IMR-90 (cell line): ENCODE measurements at regions not wholly inside any gene's neighbourhood (a gene's known extent, or its start where the extent isn't known, plus 50 kb on each side); places are given as distances from the start of the nearest gene placed in this dataset.

Experiments
- ATAC-seq: fragments of 200-7000 bp; cut with Tn5 transposase; 2 replicates; pipeline ENCODE4 v1.9.1; 2020; ENCODE audit warnings: low read depth, mild to moderate bottlenecking, moderate library complexity
- BruUV-seq: library from RNA; stranded (reverse); fragments of 400-500 nt; replicated peaks from 2 replicates; lab custom pipeline; 2021; lab: Mats Ljungman, UMichigan
- CTCF ChIA-PET: fragments of 300-600 bp; formaldehyde crosslinking; extraction: SDS; loops from one replicate; lab custom pipeline; 2021; ENCODE audit warnings: antibody characterized with exemption; lab: Yijun Ruan, JAX
- POLR2A ChIA-PET: fragments of 300-600 bp; sonication (Branson Sonifier 250); formaldehyde crosslinking; loops from one replicate; lab custom pipeline; 2022; ENCODE audit warnings: antibody characterized with exemption; ENCODE audit not compliant: unreplicated experiment; lab: Charles Lee
- DNase-seq: peaks from one replicate; pipeline ENCODE4 v3.0.0; 2013
- H2AFZ ChIP-seq: replicated peaks from 2 replicates; pipeline ENCODE3; 2013; ENCODE audit warnings: low read length, mild to moderate bottlenecking; ENCODE audit not compliant: poor library complexity
- H2AK5ac ChIP-seq: 2 replicates; pipeline ENCODE4 v1.6.1; 2013; ENCODE audit warnings: low read depth, low read length, inconsistent platforms
- H2AK9ac ChIP-seq: replicated peaks from 2 replicates; pipeline ENCODE3; 2013; ENCODE audit warnings: mild to moderate bottlenecking, low read depth, low read length, moderate library complexity; ENCODE audit not compliant: poor library complexity
- H2BK120ac ChIP-seq: 2 replicates; pipeline ENCODE4 v1.6.1; 2013; ENCODE audit warnings: low read depth, low read length, inconsistent platforms
- H2BK15ac ChIP-seq: 3 replicates; pipeline ENCODE4 v1.6.1; 2013; ENCODE audit warnings: low read depth, low read length, inconsistent platforms
- H2BK20ac ChIP-seq: 2 replicates; pipeline ENCODE4 v1.6.1; 2013; ENCODE audit warnings: low read depth, mild to moderate bottlenecking, inconsistent platforms, low read length, moderate library complexity
- H2BK5ac ChIP-seq: 2 replicates; pipeline ENCODE4 v1.6.1; 2013; ENCODE audit warnings: mild to moderate bottlenecking, low read depth, low read length, inconsistent platforms; ENCODE audit not compliant: poor library complexity, severe bottlenecking
- H3K14ac ChIP-seq: replicated peaks from 2 replicates; pipeline ENCODE4 v1.6.1; 2013; ENCODE audit warnings: low read depth, low read length, inconsistent platforms
- H3K18ac ChIP-seq: 2 replicates; pipeline ENCODE4 v1.6.1; 2013; ENCODE audit warnings: low read depth, low read length, control low read depth
- H3K23ac ChIP-seq: 2 replicates; pipeline ENCODE4 v1.6.1; 2013; ENCODE audit warnings: low read depth, low read length, inconsistent platforms
- H3K27ac ChIP-seq: 2 replicates; pipeline ENCODE4 v1.5.1; 2013; ENCODE audit warnings: mild to moderate bottlenecking, control low read depth, low read length; ENCODE audit not compliant: insufficient read depth
- H3K27me3 ChIP-seq: 2 replicates; pipeline ENCODE4 v1.6.1; 2013; ENCODE audit warnings: low read length; ENCODE audit not compliant: control insufficient read depth, insufficient read depth
- H3K36me3 ChIP-seq: 2 replicates; pipeline ENCODE4 v1.6.1; 2013; ENCODE audit warnings: low read length, mixed read lengths; ENCODE audit not compliant: control insufficient read depth, insufficient read depth
- H3K4ac ChIP-seq: 2 replicates; pipeline ENCODE4 v1.6.1; 2013; ENCODE audit warnings: low read depth, low read length, inconsistent platforms
- H3K4me1 ChIP-seq: 2 replicates; pipeline ENCODE4 v1.6.1; 2013; ENCODE audit warnings: low read length, mixed read lengths; ENCODE audit not compliant: control insufficient read depth, insufficient read depth
- H3K4me2 ChIP-seq: 2 replicates; pipeline ENCODE4 v1.6.1; 2013; ENCODE audit warnings: low read depth, mild to moderate bottlenecking, control low read depth, low read length, moderate library complexity
- H3K4me3 ChIP-seq: 2 replicates; pipeline ENCODE4 v1.5.1; 2013; ENCODE audit warnings: low read depth, mild to moderate bottlenecking, control low read depth, low read length, moderate library complexity; ENCODE audit not compliant: insufficient read depth
- H3K56ac ChIP-seq: 2 replicates; pipeline ENCODE4 v1.6.1; 2013; ENCODE audit warnings: low read length, inconsistent platforms; ENCODE audit not compliant: insufficient read depth; ENCODE audit errors: extremely low read depth
- H3K79me1 ChIP-seq, 2 experiments: 2 replicates each; pipeline ENCODE4 v1.6.1; 2013; ENCODE audit warnings: low read length in 2 of 2, inconsistent platforms in 1 of 2, low read depth in 1 of 2
- H3K9ac ChIP-seq: 2 replicates; pipeline ENCODE4 v1.6.1; 2013; ENCODE audit warnings: low read depth, low read length, control low read depth
- H3K9me1 ChIP-seq: 2 replicates; pipeline ENCODE4 v1.6.1; 2013; ENCODE audit warnings: low read length, inconsistent platforms; ENCODE audit not compliant: insufficient read depth
- H3K9me3 ChIP-seq: 2 replicates; pipeline ENCODE4 v1.6.1; 2013; ENCODE audit warnings: low read length; ENCODE audit not compliant: control insufficient read depth, insufficient read depth
- H4K20me1 ChIP-seq: 2 replicates; pipeline ENCODE4 v1.6.1; 2013; ENCODE audit warnings: low read length, inconsistent platforms; ENCODE audit not compliant: insufficient read depth
- H4K5ac ChIP-seq: 2 replicates; pipeline ENCODE4 v1.6.1; 2013; ENCODE audit warnings: mild to moderate bottlenecking, low read depth, low read length, control low read depth
- H4K8ac ChIP-seq, 2 experiments: 2 replicates each; pipeline ENCODE4 v1.6.1; 2013; ENCODE audit warnings: low read depth in 2 of 2, low read length in 2 of 2, control low read depth in 1 of 2, inconsistent platforms in 1 of 2
- H4K91ac ChIP-seq: 2 replicates; pipeline ENCODE4 v1.6.1; 2013; ENCODE audit warnings: low read depth, low read length, inconsistent platforms; ENCODE audit not compliant: insufficient read depth
- BHLHE40 ChIP-seq: fragments of 150-350 bp; IDR thresholded peaks from 2 replicates; pipeline ENCODE4 v1.6.1; 2016; ENCODE audit warnings: mild to moderate bottlenecking, low read depth, low read length
- CEBPB ChIP-seq: IDR thresholded peaks from 2 replicates; pipeline ENCODE4 v1.6.1; 2012; ENCODE audit warnings: low read depth, low read length, improper control_type of control experiment
- CHD1 ChIP-seq: IDR thresholded peaks from 2 replicates; pipeline ENCODE4 v1.6.1; 2012; ENCODE audit warnings: low read depth, low read length, improper control_type of control experiment
- FOS ChIP-seq: fragments of 150-350 bp; IDR thresholded peaks from 2 replicates; pipeline ENCODE4 v1.6.1; 2016; ENCODE audit warnings: low read depth, low read length
- MAZ ChIP-seq: IDR thresholded peaks from 2 replicates; pipeline ENCODE4 v1.6.1; 2012; ENCODE audit warnings: low read depth, mild to moderate bottlenecking, low read length, improper control_type of control experiment, moderate library complexity, borderline replicate concordance
- POLR2A ChIP-seq: IDR thresholded peaks from 2 replicates; pipeline ENCODE4 v1.6.1; 2012; ENCODE audit warnings: mild to moderate bottlenecking, low read depth, low read length
- WGBS, 2 experiments: methylation state at CpG; one replicate each; pipeline versions ENCODE4 v1.1.5 to v1.1.7; 2013; ENCODE audit warnings: missing lambda C conversion rate in 2 of 2; ENCODE audit not compliant: insufficient read length in 1 of 2; ENCODE audit errors: extremely low coverage in 2 of 2; 5-methylcytosine and 5-hydroxymethylcytosine counted together
- dilution Hi-C: fragments of 300-500 bp; cut with HindIII; formaldehyde crosslinking; loops from one replicate; pipeline ENCODE4 v1.14.3; 2018; ENCODE audit warnings: low sequenced_read_pairs; ENCODE audit not compliant: unreplicated experiment
- in situ Hi-C: fragments of 300-500 bp; cut with MboI; formaldehyde crosslinking; loops from 3 replicates; pipeline ENCODE4 v1.14.3; 2019; ENCODE audit warnings: low sequenced_read_pairs, inconsistent platforms, mixed read lengths
- intact Hi-C: fragments of 100-400 bp; cut with micrococcal nuclease; formaldehyde crosslinking; loops from 2 replicates; pipeline ENCODE4 v1.10.0; 2022

DNA sequence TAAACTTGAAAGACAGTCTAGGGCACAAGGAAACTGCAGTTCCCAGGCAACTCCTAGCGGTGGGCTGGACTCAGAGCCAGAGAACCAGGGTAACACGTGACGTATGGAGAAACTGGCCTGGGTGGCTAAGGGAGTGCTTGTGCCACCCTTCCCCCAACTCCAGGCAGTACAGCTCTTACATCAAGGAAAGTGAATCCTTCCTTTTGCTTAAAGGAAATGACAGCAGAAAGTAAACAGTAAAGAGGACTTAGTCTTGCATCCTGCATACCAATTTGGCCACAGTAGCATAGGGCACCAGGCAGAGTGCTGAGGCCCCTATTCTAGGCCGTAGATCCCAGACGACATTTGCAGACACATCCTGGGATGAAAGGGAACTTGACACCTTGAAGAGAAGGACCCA, 322.8 kb downstream of the CD109 start:
- peak; percentile 33 for DNase-seq
- peak overlapping the region; percentile 5; the same call in 1 of the 2 replicates for H2BK120ac ChIP-seq
- no peaks in the 10 kb centered on the region for H3K79me1 ChIP-seq
- peak overlapping the region; percentile 51; the same call in 1 of the 3 replicates for H2BK15ac ChIP-seq
- H4K5ac ChIP-seq = no peak overlapping the region
- peak; percentile 61 for ATAC-seq
- H3K4me2 ChIP-seq = no peak overlapping the region
- H3K27ac ChIP-seq = no peak overlapping the region
- no peaks in the 10 kb centered on the region for H4K20me1 ChIP-seq
- POLR2A ChIA-PET = no interaction called here
- no peak overlapping the region for H3K4me3 ChIP-seq
- peaks cover 2% of the 10 kb centered on the region; the same call in 1 of the 2 replicates for H3K4me1 ChIP-seq
- H3K23ac ChIP-seq = 0 out of 2 replicates have a peak overlapping the region, but pooled peaks have one; percentile 17
- no peaks in the 10 kb centered on the region for H3K9me3 ChIP-seq
- peak overlapping the region; percentile 15 for H2AFZ ChIP-seq
- dilution Hi-C loops = no loop called here
- no peak overlapping the region for H2BK20ac ChIP-seq
- in situ Hi-C loops = no loop called here
- no peaks in the 10 kb centered on the region for H3K36me3 ChIP-seq
- peak overlapping the region; percentile 14; the same call in 1 of the 2 replicates for H2AK5ac ChIP-seq
- no peak overlapping the region for H2BK5ac ChIP-seq
- H3K14ac ChIP-seq = no peak overlapping the region; the same call in 1 of the 2 replicates
- no peaks in the 10 kb centered on the region for H3K27me3 ChIP-seq
- no peak overlapping the region for H3K4ac ChIP-seq
- H3K18ac ChIP-seq = no peak overlapping the region
- WGBS, 2 experiments = no CpG with 5 or more reads among the region's 5 CpGs
- BruUV-seq = no TSS peak
- intact Hi-C loops = no loop called here
- CTCF ChIA-PET = no interaction called here
- TF ChIP-seq POLR2A = no peak
- TF ChIP-seq CEBPB = no peak
- TF ChIP-seq CHD1 = no peak
- TF ChIP-seq FOS = no peak
- TF ChIP-seq BHLHE40 = no peak
- no peak for TF ChIP-seq MAZ
- H4K91ac ChIP-seq = peak overlapping the region; percentile 7; the same call in 1 of the 2 replicates
- no peak overlapping the region for H3K56ac ChIP-seq
- H4K8ac ChIP-seq = peak overlapping the region in 1 of 2 experiments; percentile 65; a peak in 1 of 4 replicates
- H3K9ac ChIP-seq = no peak overlapping the region
- no peaks in the 10 kb centered on the region for H3K9me1 ChIP-seq
- no peak overlapping the region for H2AK9ac ChIP-seq
